ENCODE measurements at regions not wholly inside any gene's neighbourhood (a gene's known extent, or its start where the extent isn't known, plus 50 kb on each side); places are given as distances from the start of the nearest gene placed in this dataset.

GRCh38 chr2:65880436-65880835, 448.0 kb upstream of the SPRED2 start:
- Histone ChIP-seq H3K9me3 (no peaks in the 10 kb centered on the region), H3K4me3 (no peak overlapping the region), H3K4me1 (no peaks in the 10 kb centered on the region), H3K27me3 (no peaks in the 10 kb centered on the region), H3K36me3 (no peaks in the 10 kb centered on the region), H3K27ac (no peak overlapping the region)
- intact Hi-C loops (cut with DNase I; ENCODE audit: low total_unique reads) = no loop called here
- no peak for DNase-seq
- TF ChIP-seq CTCF (IDR thresholded peaks at IDR 0.05) (no peak), POLR2A (IDR thresholded peaks at IDR 0.05) (no peak)

- Histone ChIP-seq H3K4me3 (no peak overlapping the region), H3K27me3 (no peaks in the 10 kb centered on the region), H3K4me1 (no peaks in the 10 kb centered on the region), H3K36me3 (no peaks in the 10 kb centered on the region), H3K9me3 (no peaks in the 10 kb centered on the region), H3K27ac (no peak overlapping the region)
- intact Hi-C loops (cut with DNase I; ENCODE audit: low total_unique reads) = no loop called here
- DNase-seq = no peak
- TF ChIP-seq CTCF (IDR thresholded peaks at IDR 0.05) (no peak), POLR2A (IDR thresholded peaks at IDR 0.05) (no peak)
These were observed 445.6 kb upstream of the SPRED2 start for GRCh38 chr2:65878011-65878340.

GRCh38 chr2:65877331-65878010, 445.1 kb upstream of the SPRED2 start:
- Histone ChIP-seq H3K4me1 (no peaks in the 10 kb centered on the region), H3K4me3 (no peak overlapping the region), H3K9me3 (no peaks in the 10 kb centered on the region), H3K27ac (no peak overlapping the region), H3K36me3 (no peaks in the 10 kb centered on the region), H3K27me3 (no peaks in the 10 kb centered on the region)
- DNase-seq = no peak
- TF ChIP-seq POLR2A (IDR thresholded peaks at IDR 0.05) (no peak), CTCF (IDR thresholded peaks at IDR 0.05) (no peak)
- intact Hi-C loops (cut with DNase I; ENCODE audit: low total_unique reads) = no loop called here

- Histone ChIP-seq H3K27me3 (no peaks in the 10 kb centered on the region), H3K9me3 (no peaks in the 10 kb centered on the region), H3K4me1 (no peaks in the 10 kb centered on the region), H3K36me3 (no peaks in the 10 kb centered on the region), H3K27ac (no peak overlapping the region), H3K4me3 (no peak overlapping the region)
- TF ChIP-seq CTCF (IDR thresholded peaks at IDR 0.05) (no peak), POLR2A (IDR thresholded peaks at IDR 0.05) (no peak)
- DNase-seq = no peak
- intact Hi-C loops (cut with DNase I; ENCODE audit: low total_unique reads) = no loop called here
These were observed 443.7 kb upstream of the SPRED2 start for GRCh38 chr2:65876114-65876513.

- no peaks in the 10 kb centered on the region for H3K36me3 ChIP-seq
- no peak overlapping the region for H3K27ac ChIP-seq
- H3K4me3 ChIP-seq = no peak overlapping the region
- H3K4me1 ChIP-seq = no peaks in the 10 kb centered on the region
- TF ChIP-seq CTCF (IDR thresholded peaks at IDR 0.05) (no peak), POLR2A (IDR thresholded peaks at IDR 0.05) (no peak)
- intact Hi-C loops (cut with DNase I; ENCODE audit: low total_unique reads) = no loop called here
- no peak for DNase-seq
- no peaks in the 10 kb centered on the region for H3K9me3 ChIP-seq
- no peaks in the 10 kb centered on the region for H3K27me3 ChIP-seq
These were observed 438.4 kb upstream of the SPRED2 start for GRCh38 chr2:65870826-65871225.
